Stimulated activated CD4-positive, alpha-beta T cell treated with anti-CD3 and anti-CD28 coated beads, Interleukin-15, amount 100 ng/mL, for 48 hours (primary cell): ENCODE measurements at regions not wholly inside any gene's neighbourhood (a gene's known extent, or its start where the extent isn't known, plus 50 kb on each side); places are given as distances from the start of the nearest gene placed in this dataset.

Experiments used
- DNase-seq, 2 donors: peaks; one replicate each; pipeline ENCODE4 v3.0.0-alpha.2; 2020; ENCODE audit warnings: low read depth in 2 of 2

GRCh38 chr2:221276601-221277000 is 295.5 kb downstream of the EPHA4 start:
- no peak for DNase-seq

- no peak for DNase-seq
Observed at GRCh38 chr2:221282386-221282785, 289.7 kb downstream of the EPHA4 start.

DNA sequence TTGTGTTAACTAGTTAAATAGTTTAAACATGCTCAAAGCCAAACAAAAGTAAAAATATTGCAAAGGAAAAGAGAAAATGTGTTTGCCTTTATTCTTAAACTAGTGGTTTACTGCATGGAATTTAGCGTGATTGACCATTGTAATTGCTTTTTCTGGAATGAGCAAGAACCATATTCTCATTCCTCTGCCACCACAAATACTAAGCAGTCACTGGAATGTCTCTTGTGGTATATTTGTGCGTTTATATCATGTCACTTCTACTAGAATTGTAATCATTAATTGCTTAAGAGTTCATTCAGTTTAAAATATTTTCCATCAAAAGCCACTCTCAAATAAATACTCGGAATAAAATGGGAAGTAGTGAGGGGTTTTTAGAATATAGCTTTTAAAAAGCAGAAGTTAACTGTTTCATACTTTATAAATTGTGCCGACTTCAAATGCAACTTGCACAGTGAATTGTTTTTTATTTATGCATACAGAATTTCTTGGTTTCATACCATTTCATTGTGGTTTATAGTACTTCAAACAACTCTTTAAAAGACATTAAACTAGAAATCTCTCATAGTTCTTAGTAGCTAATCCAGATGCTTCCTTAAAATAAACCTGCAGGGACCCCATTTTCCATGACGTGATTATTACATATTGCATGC is 288.1 kb downstream of the EPHA4 start:
- DNase-seq: no peak

DNA sequence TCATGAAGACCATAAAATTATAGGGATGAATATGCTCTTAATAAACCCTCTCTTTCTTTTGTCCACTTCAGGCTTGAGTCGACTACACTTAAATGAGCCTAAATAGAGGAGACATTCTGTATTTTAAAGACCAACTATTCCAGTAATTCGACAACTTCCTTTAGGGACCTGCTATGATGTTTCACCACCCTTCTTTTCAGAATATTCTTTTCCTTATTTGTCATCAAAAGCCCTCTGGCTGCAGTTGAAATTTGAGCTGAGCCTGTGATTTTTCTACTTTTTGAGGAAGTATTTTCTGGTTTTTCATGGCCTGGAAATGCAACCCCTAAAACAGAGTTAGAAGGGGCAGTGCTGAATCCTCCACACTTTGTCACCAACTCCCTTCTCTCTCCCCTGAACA is 287.0 kb downstream of the EPHA4 start:
- no peak for DNase-seq

DNA sequence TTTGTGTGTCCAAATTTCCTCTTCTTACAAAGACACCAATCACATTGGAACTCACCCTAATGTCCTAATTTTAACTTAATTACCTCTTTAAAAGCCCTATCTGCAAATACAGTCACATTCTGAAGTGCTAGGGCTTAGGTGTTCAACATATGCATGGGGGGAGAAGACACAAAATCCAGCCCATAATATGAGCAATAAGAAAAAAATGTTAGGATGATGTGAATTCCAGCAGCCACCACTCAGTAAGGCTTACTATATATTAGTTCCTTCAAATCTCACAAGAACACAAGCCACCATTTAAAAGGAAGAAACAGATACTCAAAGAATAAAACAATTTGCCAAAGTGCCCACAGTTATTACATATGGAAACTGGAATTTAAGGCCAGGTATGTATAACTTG is 285.7 kb downstream of the EPHA4 start:
- no peak for DNase-seq

- DNase-seq: no peak
Observed at GRCh38 chr2:221289389-221289788, 282.7 kb downstream of the EPHA4 start.

DNA sequence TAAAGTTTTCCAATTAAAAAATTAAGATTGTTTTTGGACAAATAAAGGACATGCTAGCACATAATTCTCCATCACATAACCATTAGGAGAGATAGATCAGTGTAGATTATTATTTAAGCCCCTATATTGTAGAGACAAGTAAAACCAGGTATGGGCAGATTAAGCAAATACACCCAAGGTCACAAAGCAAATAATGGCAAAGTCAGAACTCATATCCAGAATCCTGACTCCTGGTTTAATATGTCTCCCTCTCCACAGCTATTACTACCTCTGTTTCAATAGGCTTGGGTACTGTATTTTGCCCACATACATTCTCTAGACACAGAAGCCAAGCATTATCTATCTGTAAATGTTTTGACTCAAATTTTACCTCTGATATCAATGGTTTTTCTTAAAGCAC is 282.3 kb downstream of the EPHA4 start:
- DNase-seq: no peak

DNA sequence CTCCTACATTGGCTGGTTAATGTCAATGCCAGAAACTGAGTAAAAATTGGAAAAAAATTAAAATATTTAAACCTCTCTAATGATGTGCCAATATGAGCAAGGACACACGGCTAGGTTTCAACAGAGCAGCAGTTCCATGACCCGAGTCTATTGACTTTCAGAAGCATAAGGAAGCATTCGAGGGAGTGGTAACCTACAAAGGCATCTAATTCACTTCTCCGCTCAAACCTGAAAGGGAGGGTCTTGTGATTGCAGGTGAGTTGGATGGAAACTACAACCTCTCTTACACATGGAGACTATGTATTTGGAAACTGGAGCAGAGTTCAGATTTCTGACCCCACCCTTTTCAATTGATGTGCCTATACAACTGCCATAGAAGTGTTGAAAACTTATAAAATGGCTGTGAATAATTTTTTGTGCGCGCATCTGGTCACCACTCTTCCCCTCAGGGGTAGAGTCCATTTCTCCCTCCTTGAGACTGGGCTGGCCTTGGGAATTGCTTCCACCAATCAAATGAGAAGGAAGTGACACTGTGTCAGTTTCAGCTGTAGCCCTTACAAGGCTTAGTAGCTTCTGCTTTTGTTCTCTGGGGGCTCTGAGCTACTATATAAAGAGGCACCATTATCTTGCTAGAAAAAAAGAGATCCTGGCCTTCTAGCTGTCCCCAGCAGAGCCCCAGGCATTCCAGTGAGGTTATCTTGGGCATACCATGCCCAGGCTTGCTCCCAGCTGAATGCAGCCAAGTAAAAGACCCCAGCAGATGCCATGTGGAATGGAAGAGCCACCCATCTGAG is 278.0 kb downstream of the EPHA4 start:
- no peak for DNase-seq

DNA sequence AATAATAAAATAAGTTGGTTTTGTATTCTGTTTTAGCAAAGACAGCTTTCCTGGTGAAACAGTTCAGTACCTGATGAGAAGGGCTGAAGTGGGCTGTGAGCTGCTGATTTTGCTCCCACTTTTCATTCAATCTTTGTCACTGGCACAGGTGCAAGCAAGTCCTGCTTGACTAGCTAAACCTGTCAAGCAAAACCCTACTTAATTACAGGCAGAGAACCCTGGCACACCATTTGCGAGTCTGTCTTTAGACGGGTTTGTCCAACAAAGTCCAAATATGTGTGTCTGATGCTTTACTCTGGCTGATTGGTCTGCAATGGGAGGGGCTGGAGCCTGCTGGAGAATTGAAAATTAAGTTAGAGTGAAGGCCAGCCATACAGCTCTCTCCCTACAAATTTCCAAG is 267.2 kb downstream of the EPHA4 start:
- no peak for DNase-seq

GRCh38 chr2:221308507-221309066 is 263.5 kb downstream of the EPHA4 start:
- no peak for DNase-seq

DNA sequence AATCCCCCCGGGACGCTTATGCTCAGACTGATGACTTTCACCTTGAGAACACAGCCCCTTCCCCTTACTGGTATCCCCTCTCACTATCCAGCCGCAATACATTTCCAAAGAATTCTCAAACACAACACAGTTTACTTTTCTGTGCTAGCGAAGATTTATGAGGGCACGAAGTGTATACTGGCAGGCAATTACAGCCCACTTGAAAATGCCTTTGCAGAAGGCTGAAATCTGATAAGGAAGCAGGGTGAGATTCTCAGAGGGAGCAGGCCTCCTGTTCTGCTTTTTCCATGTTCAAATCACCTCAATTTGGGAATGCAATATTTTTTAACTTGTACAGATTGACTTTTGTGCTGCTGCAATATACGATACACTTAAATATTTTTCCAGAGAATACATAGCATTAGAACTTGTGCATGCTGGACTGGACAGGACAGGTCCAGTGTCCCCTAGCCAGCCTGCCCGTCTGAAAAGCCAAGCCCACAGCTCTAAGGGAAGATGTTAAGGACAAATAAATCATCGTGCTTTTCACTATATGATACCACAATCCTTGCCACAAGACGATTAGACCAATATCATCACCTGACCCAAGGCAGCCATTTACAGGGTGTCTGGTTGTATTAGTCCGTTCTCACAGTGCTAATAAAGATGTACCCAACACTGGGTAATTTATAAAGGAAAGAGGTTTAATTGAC is 262.1 kb downstream of the EPHA4 start:
- no peak for DNase-seq

- DNase-seq: no peak
Observed at GRCh38 chr2:221310730-221311129, 261.4 kb downstream of the EPHA4 start.

GRCh38 chr2:221312634-221313033 is 259.5 kb downstream of the EPHA4 start:
- no peak for DNase-seq

GRCh38 chr2:221314786-221315185 is 257.3 kb downstream of the EPHA4 start:
- no peak for DNase-seq

DNA sequence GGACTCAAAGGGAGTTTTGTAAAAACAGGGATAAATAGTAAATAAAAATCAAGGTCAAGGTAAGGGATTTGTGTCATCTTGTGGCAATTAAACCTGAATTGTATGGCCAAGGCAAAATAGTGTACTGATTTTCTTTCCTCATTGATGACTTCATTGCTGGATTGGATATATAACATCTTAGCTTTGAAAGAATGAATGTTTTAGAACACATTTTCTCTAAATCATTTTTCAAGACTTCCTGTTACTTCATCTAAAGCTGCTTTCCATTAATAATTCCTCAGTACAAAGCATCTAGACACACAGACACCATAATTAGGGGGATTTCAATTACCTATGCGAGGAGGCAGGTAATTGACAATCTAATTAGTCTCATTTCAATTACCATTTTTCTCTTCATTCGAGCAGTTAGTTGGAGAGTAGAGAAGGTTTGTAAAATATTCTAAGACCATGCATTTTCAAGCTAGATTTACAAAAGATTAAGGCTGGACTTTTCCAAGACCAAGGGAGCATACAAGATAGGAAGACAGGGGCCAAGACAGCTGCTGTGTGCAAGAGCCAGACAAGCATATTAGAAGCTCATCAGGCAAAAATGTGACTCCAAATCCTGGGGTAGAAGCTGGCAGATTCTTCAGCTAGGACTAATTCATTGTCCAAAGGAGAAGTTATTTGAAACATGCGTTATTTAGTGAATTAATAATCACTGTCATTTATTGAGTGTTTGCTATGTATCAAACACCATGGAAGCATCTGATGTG is 253.6 kb downstream of the EPHA4 start:
- no peak for DNase-seq

GRCh38 chr2:221322741-221323140 is 249.4 kb downstream of the EPHA4 start:
- no peak for DNase-seq

GRCh38 chr2:221323513-221323912 is 248.6 kb downstream of the EPHA4 start:
- DNase-seq: no peak

DNA sequence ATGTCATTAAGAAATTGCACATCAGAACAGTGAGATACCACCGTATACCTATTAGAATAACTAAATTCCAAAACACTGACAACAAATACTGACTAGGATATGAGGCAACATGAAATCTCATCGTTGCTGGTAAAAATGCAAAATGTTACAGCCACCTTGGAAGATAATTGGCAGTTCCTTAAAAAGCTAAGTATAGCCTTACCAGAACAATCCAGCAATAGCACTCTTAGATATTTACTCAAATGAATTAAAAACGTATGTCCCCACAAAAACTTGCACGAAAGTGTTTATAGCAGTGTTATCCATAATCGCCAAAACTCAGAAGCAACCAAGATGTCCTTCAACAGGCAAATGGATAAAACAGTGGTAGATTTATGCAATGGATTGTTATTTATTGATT is 241.7 kb downstream of the EPHA4 start:
- no peak for DNase-seq

GRCh38 chr2:221334481-221335218 is 237.5 kb downstream of the EPHA4 start:
- no peak for DNase-seq

DNA sequence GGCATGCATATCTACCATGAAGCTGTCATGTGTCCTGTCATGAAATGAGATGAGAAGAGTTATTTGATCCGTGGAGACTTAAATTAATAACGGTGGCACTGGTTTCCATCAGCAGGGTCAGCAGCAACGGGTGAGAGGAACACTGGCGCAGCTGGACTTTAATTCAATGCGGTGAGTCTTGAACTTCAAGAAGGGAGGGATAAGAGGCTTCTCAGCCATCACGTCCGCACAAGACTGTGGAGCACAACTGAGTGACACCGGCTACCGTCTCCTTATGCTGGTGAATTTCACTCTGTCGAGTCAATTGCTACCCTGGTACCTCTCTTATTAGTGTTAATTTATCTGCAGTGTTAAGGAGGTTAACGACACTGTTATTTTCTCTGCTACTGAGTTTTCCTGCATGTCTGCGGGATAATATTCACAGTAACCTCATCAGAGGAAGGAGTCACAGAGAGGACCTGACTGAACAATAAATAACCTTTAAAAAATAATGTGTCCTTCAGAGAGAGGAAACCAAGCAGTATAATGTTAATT is 236.8 kb downstream of the EPHA4 start:
- DNase-seq: no peak

DNA sequence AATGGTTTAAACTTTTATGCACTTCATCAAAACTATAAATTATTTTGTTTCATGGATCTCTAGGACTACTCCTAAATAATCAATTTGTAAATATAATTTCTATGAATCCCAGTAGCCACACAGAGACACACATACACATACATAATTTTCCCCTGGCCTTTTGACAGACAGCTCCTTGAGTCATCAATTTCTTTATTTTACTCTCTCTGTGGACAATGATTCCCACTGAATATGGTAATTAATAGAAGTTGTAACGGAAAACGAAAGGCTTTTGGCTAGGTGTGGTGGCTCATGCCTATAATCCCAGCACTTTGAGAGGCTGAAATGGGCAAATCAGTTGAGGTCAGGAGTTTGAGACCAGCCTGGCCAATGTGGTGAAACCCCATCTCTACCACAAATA is 235.1 kb downstream of the EPHA4 start:
- DNase-seq: no peak
